GM18507 (cell line): ENCODE measurements at regions not wholly inside any gene's neighbourhood (a gene's known extent, or its start where the extent isn't known, plus 50 kb on each side); places are given as distances from the start of the nearest gene placed in this dataset.

Experiments used
- DNase-seq: peaks from one replicate; pipeline ENCODE4 v3.0.0; 2011; ENCODE audit warnings: low read depth; ENCODE audit not compliant: insufficient read length; ENCODE audit errors: extremely low spot score
- FAIRE-seq: peaks from 2 replicates; lab custom pipeline; 2011; peaks lifted over from hg19 to GRCh38; lab: Jason Lieb, UNC

GRCh38 chr9:82147798-82148425 is 159.3 kb downstream of the SPATA31D1 start:
- DNase-seq = no peak
- FAIRE-seq = no peak

DNA sequence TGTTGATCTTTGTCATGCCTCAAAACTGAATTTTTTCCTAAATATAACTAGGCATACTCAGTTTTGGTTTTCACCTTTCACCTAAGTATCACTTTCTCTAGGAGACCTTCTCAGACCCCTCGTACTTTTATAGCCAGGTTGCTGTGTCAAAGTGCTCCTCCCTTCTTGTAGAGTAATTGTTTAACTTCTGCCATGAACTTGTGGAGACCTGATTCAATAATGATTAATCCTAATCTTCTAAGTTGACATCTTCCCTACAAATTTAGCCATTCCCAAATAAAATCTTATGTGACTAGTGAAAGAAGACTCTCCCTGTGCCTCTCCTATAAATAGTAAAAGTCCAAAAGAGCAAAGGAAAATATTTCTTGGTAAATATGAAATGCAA is 159.8 kb downstream of the SPATA31D1 start:
- FAIRE-seq (no peak), DNase-seq (no peak)

DNA sequence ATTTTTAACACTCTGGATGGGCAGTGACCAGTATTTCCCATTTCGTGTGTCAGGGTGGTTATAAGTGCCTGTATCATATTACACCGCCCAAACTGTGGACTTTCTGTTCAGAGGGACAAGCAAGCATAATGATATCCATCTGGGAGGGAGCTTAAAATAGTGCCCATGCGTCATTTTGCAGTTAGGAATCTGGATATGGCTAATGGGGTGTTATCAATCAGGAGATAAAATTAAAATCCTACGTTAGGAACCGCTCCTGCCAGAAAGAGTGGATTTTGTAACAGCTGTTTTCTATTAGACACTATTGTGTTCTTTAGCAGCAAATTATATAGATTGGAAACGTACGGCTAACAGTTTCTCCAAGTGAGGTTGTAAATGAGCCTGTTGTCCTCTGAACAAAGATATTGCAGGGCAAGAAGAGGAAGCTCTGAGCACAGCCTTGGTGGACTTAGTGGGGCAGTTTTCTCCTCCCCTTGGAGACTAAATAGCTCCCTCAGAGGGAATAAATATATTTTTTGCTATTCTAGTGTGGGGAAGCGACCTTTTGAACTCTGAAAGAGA is 160.4 kb downstream of the SPATA31D1 start:
- DNase-seq (no peak), FAIRE-seq (no peak)

- DNase-seq = no peak
- FAIRE-seq = no peak
Measured at GRCh38 chr9:82149501-82149946, 161.0 kb downstream of the SPATA31D1 start.

GRCh38 chr9:82152181-82152580 is 163.6 kb downstream of the SPATA31D1 start:
- FAIRE-seq = no peak
- no peak for DNase-seq

GRCh38 chr9:82153032-82153431 is 164.5 kb downstream of the SPATA31D1 start:
- DNase-seq (no peak), FAIRE-seq (no peak)

DNA sequence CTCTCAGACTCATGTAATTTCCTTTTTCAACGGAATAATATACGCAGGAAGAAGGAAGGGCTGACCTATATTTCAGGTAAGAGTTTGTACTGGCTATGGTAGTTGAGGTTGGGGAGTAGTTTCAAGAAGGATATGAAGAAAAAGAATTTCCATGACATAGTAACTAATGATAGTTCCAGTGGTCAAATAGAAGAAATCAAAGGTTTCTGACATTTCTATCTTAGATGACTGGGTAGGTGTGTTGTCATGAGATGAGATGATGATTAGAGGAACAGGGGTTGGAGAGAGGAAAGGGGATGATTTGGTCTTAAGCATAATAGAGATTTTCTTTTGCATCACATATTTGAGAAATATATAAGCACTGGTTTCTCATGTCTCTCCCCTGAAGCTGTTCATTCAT is 166.0 kb downstream of the SPATA31D1 start:
- FAIRE-seq (no peak), DNase-seq (no peak)

GRCh38 chr9:82161876-82162275 is 173.3 kb downstream of the SPATA31D1 start:
- FAIRE-seq (no peak), DNase-seq (no peak)

- DNase-seq (no peak), FAIRE-seq (no peak)
Measured at GRCh38 chr9:82164159-82164558, 175.6 kb downstream of the SPATA31D1 start.

DNA sequence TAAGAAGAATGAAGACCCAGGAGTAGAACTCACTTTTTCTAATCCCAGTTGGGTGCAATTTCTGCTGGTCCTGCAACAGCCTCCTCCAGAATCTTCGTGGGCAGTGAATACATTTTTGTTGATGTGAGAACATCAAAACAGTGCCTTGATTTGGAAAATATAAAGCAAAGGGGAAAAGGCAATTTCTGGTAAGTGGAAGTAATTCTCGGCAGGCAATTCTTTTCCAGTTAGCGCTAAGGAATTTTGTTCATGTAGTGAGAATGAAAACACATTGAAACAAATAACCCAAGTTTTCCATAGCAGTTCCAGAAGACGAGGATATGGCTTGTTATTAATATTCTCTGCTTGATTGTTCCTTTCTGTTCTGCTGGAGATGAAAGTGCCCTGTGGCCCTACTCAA is 178.7 kb downstream of the SPATA31D1 start:
- DNase-seq = no peak
- FAIRE-seq = no peak

- FAIRE-seq = no peak
- DNase-seq = no peak
Measured at GRCh38 chr9:82168585-82168984, 180.0 kb downstream of the SPATA31D1 start.

- FAIRE-seq = no peak
- DNase-seq = no peak
Measured at GRCh38 chr9:82170866-82171265, 182.3 kb downstream of the SPATA31D1 start.

- FAIRE-seq (no peak), DNase-seq (no peak)
Measured at GRCh38 chr9:82171271-82171670, 182.7 kb downstream of the SPATA31D1 start.

DNA sequence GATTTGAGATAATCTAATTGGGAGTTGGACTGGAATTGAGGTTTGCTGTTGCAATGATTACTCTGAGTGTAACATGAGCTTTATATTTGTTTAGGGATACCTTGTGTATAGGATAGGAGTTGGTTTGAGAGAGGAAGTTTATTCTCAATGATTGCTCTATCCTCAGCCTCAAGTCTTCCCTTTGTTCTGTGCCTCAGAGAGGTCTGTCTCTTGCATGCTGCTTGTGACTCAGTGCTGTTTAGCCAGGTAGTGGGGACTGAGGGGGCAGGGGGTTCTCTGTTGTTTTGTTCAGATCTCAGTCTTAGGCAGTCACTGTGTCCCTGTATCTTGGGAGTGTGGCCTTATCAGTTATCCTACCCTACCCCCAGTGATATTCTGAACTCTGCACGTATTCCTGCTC is 192.1 kb downstream of the SPATA31D1 start:
- no peak for FAIRE-seq
- no peak for DNase-seq

- DNase-seq (no peak), FAIRE-seq (no peak)
Measured at GRCh38 chr9:82183181-82183860, 194.7 kb downstream of the SPATA31D1 start.

- DNase-seq = no peak
- FAIRE-seq = no peak
Measured at GRCh38 chr9:82184524-82184923, 196.0 kb downstream of the SPATA31D1 start.

DNA sequence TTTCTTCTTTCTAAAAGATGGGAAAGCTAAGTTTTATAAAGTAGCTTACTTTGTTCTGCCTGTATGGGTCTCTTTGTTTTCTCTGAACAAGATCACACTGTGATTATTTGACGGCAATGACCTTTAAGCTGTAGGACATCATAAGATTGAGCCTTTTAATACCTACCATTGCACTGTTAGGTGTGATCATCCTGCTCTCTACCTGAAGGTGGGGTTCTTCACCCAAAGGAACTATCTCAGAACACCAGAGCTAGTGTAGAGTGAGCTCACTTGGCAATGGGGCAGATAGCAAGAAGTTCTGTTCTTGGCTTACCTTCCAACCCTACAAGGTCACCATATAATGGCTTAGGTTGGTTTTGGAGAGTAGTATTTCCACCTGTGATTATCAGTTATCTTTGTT is 200.2 kb downstream of the SPATA31D1 start:
- DNase-seq = no peak
- no peak for FAIRE-seq

- DNase-seq (no peak), FAIRE-seq (no peak)
Measured at GRCh38 chr9:82191082-82191770, 202.7 kb downstream of the SPATA31D1 start.

- FAIRE-seq = no peak
- no peak for DNase-seq
Measured at GRCh38 chr9:82192211-82192610, 203.6 kb downstream of the SPATA31D1 start.

DNA sequence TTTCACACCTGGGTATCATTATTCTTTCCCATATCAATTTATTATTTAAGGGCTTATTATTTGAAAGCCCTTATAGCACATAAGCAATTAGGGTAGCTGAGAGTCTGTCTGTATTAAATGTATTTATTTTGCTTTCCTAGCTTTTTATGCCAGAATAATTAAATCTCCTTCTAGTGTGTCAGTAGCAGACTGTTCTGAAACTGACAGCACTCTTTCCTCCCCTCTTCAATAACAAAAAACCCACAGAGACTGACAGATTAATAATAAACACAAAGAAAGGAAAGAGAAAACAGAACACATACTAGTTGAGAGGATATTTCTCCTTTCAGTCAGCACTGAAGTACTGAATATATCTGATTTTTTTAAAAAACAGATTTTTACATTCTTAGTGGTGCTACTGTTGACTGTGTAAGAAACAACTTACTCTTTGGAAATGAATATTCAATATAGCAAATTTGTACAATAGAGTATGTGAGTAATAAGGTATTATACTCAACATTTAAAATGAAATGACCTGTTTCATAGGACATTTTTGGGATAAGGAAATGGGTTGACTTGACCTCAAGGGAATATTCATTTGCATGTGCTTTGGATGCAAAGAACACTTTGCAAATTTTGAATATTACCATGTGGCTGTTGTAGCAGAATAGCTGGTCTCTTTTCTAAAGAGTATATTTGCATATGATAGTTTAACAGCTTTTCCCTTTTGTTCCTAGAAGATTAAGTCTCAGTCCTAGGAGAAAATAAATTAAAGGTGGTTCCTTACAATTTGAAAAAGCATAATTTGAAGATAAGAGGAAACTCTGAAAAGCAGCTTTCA is 208.3 kb downstream of the SPATA31D1 start:
- FAIRE-seq (no peak), DNase-seq (no peak)
